ENCODE measurements at regions not wholly inside any gene's neighbourhood (a gene's known extent, or its start where the extent isn't known, plus 50 kb on each side); places are given as distances from the start of the nearest gene placed in this dataset.

DNA sequence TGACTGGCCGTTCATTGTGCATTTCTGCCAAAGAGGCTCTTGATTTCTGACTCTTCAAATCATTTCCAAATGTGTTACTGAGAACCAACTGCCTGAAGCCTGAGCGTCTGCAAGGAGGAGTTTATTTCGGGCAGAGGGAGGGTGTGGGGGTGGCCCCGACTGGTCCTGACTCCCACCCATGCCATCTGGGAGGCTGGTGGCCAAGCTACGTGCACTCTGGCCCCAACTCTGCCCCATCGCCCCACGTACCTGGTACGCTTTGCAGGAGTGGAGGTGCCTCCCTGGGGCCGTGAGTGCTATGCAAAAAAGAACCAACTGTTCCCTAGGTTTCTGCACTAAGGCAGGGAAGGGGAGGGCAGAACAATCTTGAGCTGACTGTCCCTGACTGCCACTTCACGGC lies 846.8 kb downstream of the BRD1 start:
- intact Hi-C loops (cut with DNase I; ENCODE audit: low total_unique reads) = no loop called here
- 59 to 69% (median 65%) methylated on average over 10 of the region's 10 CpGs for WGBS, 5 donors
- Histone ChIP-seq H3K4me1 (no peaks in the 10 kb centered on the region), H3K36me3 (no peaks in the 10 kb centered on the region), H3K9me3 (peaks cover 0 to 7% (median 0%) of the 10 kb centered on the region in 8 donors), H3K27ac (no peak overlapping the region), H3K4me3 (no peak overlapping the region), H3K27me3 (replicated peaks in 1 of 7) (peaks cover 0 to 52% (median 0%) of the 10 kb centered on the region in 7 donors)
- TF ChIP-seq POLR2A (IDR thresholded peaks at IDR 0.05) = no peak
- TF ChIP-seq, protein P1, sequence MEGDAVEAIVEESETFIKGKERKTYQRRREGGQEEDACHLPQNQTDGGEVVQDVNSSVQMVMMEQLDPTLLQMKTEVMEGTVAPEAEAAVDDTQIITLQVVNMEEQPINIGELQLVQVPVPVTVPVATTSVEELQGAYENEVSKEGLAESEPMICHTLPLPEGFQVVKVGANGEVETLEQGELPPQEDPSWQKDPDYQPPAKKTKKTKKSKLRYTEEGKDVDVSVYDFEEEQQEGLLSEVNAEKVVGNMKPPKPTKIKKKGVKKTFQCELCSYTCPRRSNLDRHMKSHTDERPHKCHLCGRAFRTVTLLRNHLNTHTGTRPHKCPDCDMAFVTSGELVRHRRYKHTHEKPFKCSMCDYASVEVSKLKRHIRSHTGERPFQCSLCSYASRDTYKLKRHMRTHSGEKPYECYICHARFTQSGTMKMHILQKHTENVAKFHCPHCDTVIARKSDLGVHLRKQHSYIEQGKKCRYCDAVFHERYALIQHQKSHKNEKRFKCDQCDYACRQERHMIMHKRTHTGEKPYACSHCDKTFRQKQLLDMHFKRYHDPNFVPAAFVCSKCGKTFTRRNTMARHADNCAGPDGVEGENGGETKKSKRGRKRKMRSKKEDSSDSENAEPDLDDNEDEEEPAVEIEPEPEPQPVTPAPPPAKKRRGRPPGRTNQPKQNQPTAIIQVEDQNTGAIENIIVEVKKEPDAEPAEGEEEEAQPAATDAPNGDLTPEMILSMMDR (IDR thresholded peaks at IDR 0.05 in 8 of 11, conservative IDR thresholded peaks at IDR 0.05 in 3 of 11) = no peak
- no peak for TF ChIP-seq POLR2AphosphoS5 (IDR thresholded peaks at IDR 0.05)
- no peak for DNase-seq

DNA sequence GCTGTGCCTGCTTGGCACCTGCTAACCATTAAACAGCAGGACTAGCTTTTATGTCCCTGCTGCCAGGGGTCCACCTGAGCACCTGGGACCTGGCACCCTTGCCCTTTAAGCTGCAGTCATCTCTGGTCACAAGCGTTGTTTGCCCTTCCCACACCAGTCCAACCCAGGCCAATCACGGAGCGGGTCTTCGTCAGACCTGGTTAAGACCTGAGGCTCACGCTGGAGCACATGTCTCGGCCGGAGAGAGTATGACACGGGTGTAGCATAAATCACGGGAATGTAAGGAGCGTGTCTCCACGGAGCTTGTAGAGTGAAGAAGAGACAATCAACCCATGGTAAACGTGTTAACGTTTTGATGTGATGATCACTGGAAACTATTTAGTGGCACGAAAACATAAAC lies 847.3 kb downstream of the BRD1 start:
- Histone ChIP-seq H3K36me3 (no peaks in the 10 kb centered on the region), H3K4me1 (no peaks in the 10 kb centered on the region), H3K27me3 (replicated peaks in 1 of 7) (peaks cover 0 to 52% (median 0%) of the 10 kb centered on the region in 7 donors), H3K9me3 (peaks cover 0 to 7% (median 0%) of the 10 kb centered on the region in 8 donors), H3K27ac (no peak overlapping the region), H3K4me3 (no peak overlapping the region)
- no peak for DNase-seq
- 87 to 90% (median 89%) methylated on average over 14 of the region's 14 CpGs for WGBS, 5 donors
- intact Hi-C loops (cut with DNase I; ENCODE audit: low total_unique reads) = no loop called here
- TF ChIP-seq, protein P1 (IDR thresholded peaks at IDR 0.05 in 8 of 11, conservative IDR thresholded peaks at IDR 0.05 in 3 of 11) = no peak
- TF ChIP-seq POLR2A (IDR thresholded peaks at IDR 0.05) (no peak), POLR2AphosphoS5 (IDR thresholded peaks at IDR 0.05) (no peak)

DNA sequence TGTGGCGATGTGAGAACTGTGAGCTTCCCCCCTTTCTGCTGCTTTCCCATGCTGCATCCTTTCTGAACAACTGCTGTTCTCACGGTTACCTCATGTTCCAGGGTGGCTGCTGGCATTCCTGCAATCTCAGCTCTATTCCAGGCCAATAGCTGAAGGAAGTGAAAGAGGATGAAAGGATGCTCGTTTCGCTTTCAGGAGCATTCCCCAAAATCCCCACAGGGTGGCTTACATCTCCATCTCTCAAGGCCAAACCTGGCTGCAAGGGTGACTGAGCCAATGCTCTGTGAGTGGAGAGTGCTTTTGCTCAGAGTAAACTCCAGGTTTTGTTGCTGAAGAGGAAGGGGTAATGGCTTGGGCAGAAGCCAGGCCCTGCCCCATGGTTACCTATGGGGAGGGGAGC lies 848.2 kb downstream of the BRD1 start:
- WGBS, 5 donors = 53 to 62% (median 59%) methylated on average over 4 of the region's 4 CpGs
- peaks cover 0 to 56% (median 0%) of the 10 kb centered on the region in 7 donors for H3K27me3 ChIP-seq (replicated peaks in 1 of 7)
- no peak overlapping the region for H3K27ac ChIP-seq
- no peak overlapping the region for H3K4me3 ChIP-seq
- intact Hi-C loops (cut with DNase I; ENCODE audit: low total_unique reads) = no loop called here
- TF ChIP-seq POLR2A (IDR thresholded peaks at IDR 0.05) (no peak), POLR2AphosphoS5 (IDR thresholded peaks at IDR 0.05) (no peak)
- TF ChIP-seq, protein P1 (IDR thresholded peaks at IDR 0.05 in 8 of 11, conservative IDR thresholded peaks at IDR 0.05 in 3 of 11) = no peak
- H3K4me1 ChIP-seq = no peaks in the 10 kb centered on the region
- H3K36me3 ChIP-seq = no peaks in the 10 kb centered on the region
- DNase-seq = no peak
- peaks cover 0 to 7% (median 0%) of the 10 kb centered on the region in 8 donors for H3K9me3 ChIP-seq

DNA sequence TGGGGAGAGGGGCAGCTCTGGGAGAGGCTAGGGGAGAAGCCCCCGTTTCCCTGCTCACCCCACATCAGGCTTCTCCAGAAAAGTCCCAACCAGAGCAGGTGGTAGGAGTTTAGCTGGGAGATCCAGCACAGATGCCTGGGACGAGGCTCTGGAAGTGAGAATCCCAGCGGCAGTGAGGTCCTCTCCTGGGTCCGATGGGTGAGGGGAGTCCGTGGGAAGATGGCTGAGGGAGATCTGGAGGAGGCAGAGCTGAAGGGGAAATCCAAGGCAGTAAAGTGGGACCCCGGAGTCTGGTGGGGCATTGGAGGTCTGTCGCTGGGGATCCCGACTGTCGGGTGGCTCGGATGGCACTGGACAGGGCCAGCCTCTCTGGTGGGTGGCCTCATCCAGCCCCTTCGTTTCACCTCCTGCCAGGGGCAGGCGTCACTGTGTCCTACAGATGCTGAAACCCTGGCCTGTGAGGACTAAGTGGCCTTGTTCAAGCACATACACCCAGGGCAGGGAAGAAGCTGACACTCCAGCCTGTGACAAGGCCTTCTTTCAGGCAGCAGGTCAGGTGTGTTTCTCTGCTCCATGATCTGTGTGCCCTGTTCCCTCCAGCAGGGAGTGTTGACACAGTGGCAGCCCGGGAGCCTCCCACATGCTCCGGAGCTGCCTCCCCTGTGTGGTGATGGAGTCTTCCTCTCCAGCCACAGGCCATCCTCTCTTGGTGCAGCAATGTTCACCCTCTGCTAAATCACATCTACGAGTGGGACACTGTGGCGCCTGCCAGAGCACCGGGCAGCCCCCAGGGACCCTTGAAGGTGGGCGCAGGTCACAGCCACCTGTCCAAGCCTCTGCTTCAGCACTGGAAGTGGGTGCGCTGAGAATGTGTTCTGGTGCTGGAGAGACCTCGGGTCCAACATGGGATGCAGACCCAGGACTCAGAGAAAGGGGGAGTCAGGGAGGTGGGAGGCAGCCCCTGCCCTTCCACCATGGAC lies 850.8 kb downstream of the BRD1 start:
- TF ChIP-seq POLR2AphosphoS5 (IDR thresholded peaks at IDR 0.05) = no peak
- TF ChIP-seq, protein P1 (IDR thresholded peaks at IDR 0.05 in 8 of 11, conservative IDR thresholded peaks at IDR 0.05 in 3 of 11) = no peak
- TF ChIP-seq POLR2A (IDR thresholded peaks at IDR 0.05) = no peak
- Histone ChIP-seq H3K27me3 (replicated peaks in 1 of 7) (peaks cover 0 to 47% (median 0%) of the 10 kb centered on the region in 7 donors), H3K36me3 (no peaks in the 10 kb centered on the region), H3K27ac (no peak overlapping the region), H3K4me1 (no peaks in the 10 kb centered on the region), H3K4me3 (no peak overlapping the region), H3K9me3 (peaks cover 0 to 7% (median 0%) of the 10 kb centered on the region in 8 donors)
- intact Hi-C loops (cut with DNase I; ENCODE audit: low total_unique reads) = no loop called here
- WGBS, 5 donors = 76 to 85% (median 82%) methylated on average over 13 to 20 of the region's 20 CpGs
- no peak for DNase-seq

Data from spleen (tissue), 11 donors.